ENCODE measurements at regions not wholly inside any gene's neighbourhood (a gene's known extent, or its start where the extent isn't known, plus 50 kb on each side); places are given as distances from the start of the nearest gene placed in this dataset.

- TF ChIP-seq CTCF (IDR thresholded peaks at IDR 0.05; ENCODE audit: extremely low read depth in 1 of 2, insufficient read depth in 1 of 2, low read depth in 1 of 2, low read length in 2 of 2): no peak
- no peak for TF ChIP-seq POLR2AphosphoS5 (IDR thresholded peaks at IDR 0.05; ENCODE audit: insufficient read depth, low read depth, low read length)
- no peak for TF ChIP-seq POLR2A (IDR thresholded peaks at IDR 0.05; ENCODE audit: low read depth, low read length)
- TF ChIP-seq MAX (IDR thresholded peaks at IDR 0.05; ENCODE audit: insufficient read depth, insufficient read length): no peak
- no peak for TF ChIP-seq GATA2 (IDR thresholded peaks at IDR 0.05; ENCODE audit: insufficient read depth, insufficient read length, low read depth, low read length)
- no peak for TF ChIP-seq JUN (IDR thresholded peaks at IDR 0.05; ENCODE audit: borderline replicate concordance, insufficient read depth, insufficient read length, low read depth)
- TF ChIP-seq EZH2 (IDR thresholded peaks at IDR 0.05; ENCODE audit: borderline replicate concordance, low read depth, low read length, severe bottlenecking): no peak
- no peak for TF ChIP-seq FOS (IDR thresholded peaks at IDR 0.05; ENCODE audit: borderline replicate concordance, insufficient read depth, low read length)
Measured at GRCh38 chr10:98330987-98331386, 63.0 kb upstream of the LOXL4 start.

All from endothelial cell of umbilical vein (primary cell).